Keratinocyte (primary cell): ENCODE measurements at regions not wholly inside any gene's neighbourhood (a gene's known extent, or its start where the extent isn't known, plus 50 kb on each side); places are given as distances from the start of the nearest gene placed in this dataset.

ENCODE experiments used
- DNase-seq: peaks from one replicate; pipeline ENCODE4 v3.0.0-alpha.2; 2011; ENCODE audit warnings: low read depth, missing footprints, low spot score
- FAIRE-seq: peaks from 2 replicates; lab custom pipeline; 2011; peaks lifted over from hg19 to GRCh38; lab: Jason Lieb, UNC
- H2AFZ ChIP-seq: 2 replicates; pipeline ENCODE4 v1.6.0; 2012; ENCODE audit warnings: low read length, control low read depth, inconsistent platforms; ENCODE audit not compliant: control insufficient read depth
- H3K27ac ChIP-seq: 2 replicates; pipeline ENCODE4 v1.5.1; 2011; ENCODE audit warnings: low read length; ENCODE audit not compliant: control insufficient read depth, insufficient read depth
- H3K27me3 ChIP-seq: 3 replicates; pipeline ENCODE4 v1.6.0; 2011; ENCODE audit warnings: low read length; ENCODE audit not compliant: control insufficient read depth, insufficient read depth; ENCODE audit errors: extremely low read depth
- H3K36me3 ChIP-seq, 2 experiments: 2 replicates in 1 of 2; 3 replicates in 1 of 2; pipeline ENCODE4 v1.5.1; 2011; ENCODE audit warnings: low read length in 2 of 2, mild to moderate bottlenecking in 1 of 2; ENCODE audit not compliant: control insufficient read depth in 2 of 2, insufficient read depth in 2 of 2; ENCODE audit errors: extremely low read depth in 1 of 2
- H3K4me1 ChIP-seq: 3 replicates; pipeline ENCODE4 v1.5.1; 2011; ENCODE audit warnings: low read length; ENCODE audit not compliant: control insufficient read depth, insufficient read depth; ENCODE audit errors: extremely low read depth
- H3K4me2 ChIP-seq: 3 replicates; pipeline ENCODE4 v1.6.0; 2011; ENCODE audit warnings: low read depth, low read length; ENCODE audit not compliant: control insufficient read depth, insufficient read depth; ENCODE audit errors: extremely low read depth
- H3K4me3 ChIP-seq, 3 experiments: fragments of 200-600 bp in 1 of 3; sonication (generic) in 1 of 3; 2 replicates in 2 of 3; 3 replicates in 1 of 3; pipeline ENCODE4 v1.5.1; 2011 to 2016; ENCODE audit warnings: low read length in 3 of 3, mild to moderate bottlenecking in 3 of 3, control low read depth in 2 of 3, inconsistent platforms in 1 of 3, low read depth in 1 of 3, mixed read lengths in 1 of 3, mixed run types in 1 of 3, moderate library complexity in 1 of 3; ENCODE audit not compliant: control insufficient read depth in 2 of 3, insufficient read depth in 2 of 3; ENCODE audit errors: extremely low read depth in 1 of 3
- H3K79me2 ChIP-seq: 2 replicates; pipeline ENCODE4 v1.6.0; 2012; ENCODE audit warnings: low read length; ENCODE audit not compliant: control insufficient read depth, insufficient read depth
- H3K9ac ChIP-seq: 3 replicates; pipeline ENCODE4 v1.6.0; 2011; ENCODE audit warnings: low read length; ENCODE audit not compliant: control insufficient read depth, insufficient read depth; ENCODE audit errors: extremely low read depth
- H3K9me1 ChIP-seq: 3 replicates; pipeline ENCODE4 v1.6.0; 2011; ENCODE audit warnings: low read length; ENCODE audit not compliant: control insufficient read depth, insufficient read depth; ENCODE audit errors: extremely low read depth
- H3K9me3 ChIP-seq: 2 replicates; pipeline ENCODE4 v1.5.1; 2012; ENCODE audit warnings: low read depth, low read length; ENCODE audit not compliant: control insufficient read depth
- H4K20me1 ChIP-seq: 3 replicates; pipeline ENCODE4 v1.6.0; 2011; ENCODE audit warnings: low read length; ENCODE audit not compliant: control insufficient read depth, insufficient read depth; ENCODE audit errors: extremely low read depth
- CTCF ChIP-seq, 3 experiments: IDR thresholded peaks in 1 of 3; conservative IDR thresholded peaks in 1 of 3; optimal IDR thresholded peaks in 1 of 3; 2 replicates in 2 of 3; 3 replicates in 1 of 3; pipeline versions ENCODE3 to v1.5.1; 2011; ENCODE audit warnings: low read length in 3 of 3, mild to moderate bottlenecking in 3 of 3, moderate library complexity in 2 of 3, control low read depth in 1 of 3, inconsistent platforms in 1 of 3; ENCODE audit not compliant: insufficient read depth in 2 of 3; ENCODE audit errors: extremely low read depth in 1 of 3
- EZH2 ChIP-seq: IDR thresholded peaks from one replicate; pipeline ENCODE4 v1.6.1; 2012; ENCODE audit warnings: inconsistent platforms, mild to moderate bottlenecking, low read length, moderate library complexity
- dilution Hi-C: fragments of 300-500 bp; cut with MboI; formaldehyde crosslinking; loops from one replicate; pipeline ENCODE4 v1.7.0; 2020; ENCODE audit warnings: low sequenced_read_pairs; ENCODE audit not compliant: extremely low pct_ligation_motif_present

GRCh38 chr18:55735199-55735855 lies 147.3 kb upstream of the TCF4 start:
- Histone ChIP-seq H3K36me3 (no peaks in the 10 kb centered on the region), H3K9me3 (no peaks in the 10 kb centered on the region), H4K20me1 (no peaks in the 10 kb centered on the region), H3K9ac (no peak overlapping the region), H3K27me3 (no peaks in the 10 kb centered on the region), H3K4me2 (no peak overlapping the region), H3K79me2 (no peaks in the 10 kb centered on the region), H3K27ac (no peak overlapping the region), H3K9me1 (no peaks in the 10 kb centered on the region), H3K4me3 (no peak overlapping the region), H3K4me1 (no peaks in the 10 kb centered on the region), H2AFZ (no peak overlapping the region)
- FAIRE-seq (no peak), DNase-seq (no peak)
- no peak for TF ChIP-seq CTCF (optimal IDR thresholded peaks at IDR 0.05 in 1 of 3, IDR thresholded peaks at IDR 0.05 in 1 of 3, conservative IDR thresholded peaks at IDR 0.05 in 1 of 3; ENCODE audit: extremely low read depth in 1 of 3, insufficient read depth in 2 of 3, low read length in 3 of 3)
- no peak for TF ChIP-seq EZH2
- dilution Hi-C loops, result no loop called here

GRCh38 chr18:55732227-55733106 lies 144.5 kb upstream of the TCF4 start:
- no peak for DNase-seq
- dilution Hi-C loops, result no loop called here

More at GRCh38 chr18:55732227-55733106, 144.5 kb upstream of the TCF4 start:
- Histone ChIP-seq H3K9me3 (no peaks in the 10 kb centered on the region), H3K27me3 (no peaks in the 10 kb centered on the region), H3K9me1 (no peaks in the 10 kb centered on the region), H2AFZ (no peak overlapping the region), H3K79me2 (no peaks in the 10 kb centered on the region), H3K36me3 (no peaks in the 10 kb centered on the region), H3K4me2 (no peak overlapping the region), H3K4me1 (no peaks in the 10 kb centered on the region), H3K9ac (no peak overlapping the region), H3K27ac (no peak overlapping the region), H3K4me3 (no peak overlapping the region), H4K20me1 (no peaks in the 10 kb centered on the region)
- no peak for TF ChIP-seq EZH2
- no peak for TF ChIP-seq CTCF (optimal IDR thresholded peaks at IDR 0.05 in 1 of 3, IDR thresholded peaks at IDR 0.05 in 1 of 3, conservative IDR thresholded peaks at IDR 0.05 in 1 of 3; ENCODE audit: extremely low read depth in 1 of 3, insufficient read depth in 2 of 3, low read length in 3 of 3)
- no peak for FAIRE-seq
